Stomach (tissue), 4 donors: ENCODE measurements at regions not wholly inside any gene's neighbourhood (a gene's known extent, or its start where the extent isn't known, plus 50 kb on each side); places are given as distances from the start of the nearest gene placed in this dataset.

Experiments used
- EP300 ChIP-seq: sonication (generic); formaldehyde crosslinking; IDR thresholded peaks from one replicate; pipeline ENCODE4 v1.6.1; 2017; ENCODE audit warnings: antibody characterized with exemption
- POLR2A ChIP-seq, 4 donors: fragments of 450-650 bp; IDR thresholded peaks; one replicate each; pipeline ENCODE4 v1.6.1; 2016; ENCODE audit warnings: antibody characterized with exemption in 4 of 4, control low read depth in 2 of 4, mild to moderate bottlenecking in 1 of 4, moderate library complexity in 1 of 4
- POLR2AphosphoS5 ChIP-seq, 3 donors: sonication (generic); formaldehyde crosslinking; IDR thresholded peaks; one replicate each; pipeline ENCODE4 v1.6.1; 2016; ENCODE audit warnings: antibody characterized with exemption in 3 of 3
- TF ChIP-seq, protein P1 (sequence below), 7 experiments: fragments of 450-650 bp in 4 of 7; fragments of 200-600 bp in 3 of 7; sonication (generic) in 3 of 7; IDR thresholded peaks; one replicate each; pipeline ENCODE4 v1.5.1; 2016 to 2019; ENCODE audit warnings: antibody characterized with exemption in 7 of 7, control low read depth in 2 of 7, mild to moderate bottlenecking in 1 of 7

DNA sequence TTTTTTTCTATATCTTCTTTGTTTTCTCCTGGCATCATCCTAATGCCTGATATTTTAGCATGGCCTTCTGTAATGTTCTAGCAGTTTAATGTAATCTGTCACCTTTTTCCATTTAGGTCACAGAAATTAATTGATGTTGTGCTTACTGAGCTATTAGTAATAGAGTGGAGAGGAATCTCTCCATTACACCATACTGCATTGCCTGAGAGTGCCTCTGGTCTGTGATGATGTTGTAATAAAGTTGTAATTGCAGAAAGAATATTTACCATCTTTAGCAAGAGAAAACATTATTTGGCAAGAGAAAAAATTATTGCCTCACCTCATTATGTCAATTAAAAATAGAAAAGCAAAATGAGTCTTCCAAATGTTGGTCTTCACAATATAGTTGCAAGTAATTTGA, 213.2 kb downstream of the KCNJ3 start:
- TF ChIP-seq, protein P1, sequence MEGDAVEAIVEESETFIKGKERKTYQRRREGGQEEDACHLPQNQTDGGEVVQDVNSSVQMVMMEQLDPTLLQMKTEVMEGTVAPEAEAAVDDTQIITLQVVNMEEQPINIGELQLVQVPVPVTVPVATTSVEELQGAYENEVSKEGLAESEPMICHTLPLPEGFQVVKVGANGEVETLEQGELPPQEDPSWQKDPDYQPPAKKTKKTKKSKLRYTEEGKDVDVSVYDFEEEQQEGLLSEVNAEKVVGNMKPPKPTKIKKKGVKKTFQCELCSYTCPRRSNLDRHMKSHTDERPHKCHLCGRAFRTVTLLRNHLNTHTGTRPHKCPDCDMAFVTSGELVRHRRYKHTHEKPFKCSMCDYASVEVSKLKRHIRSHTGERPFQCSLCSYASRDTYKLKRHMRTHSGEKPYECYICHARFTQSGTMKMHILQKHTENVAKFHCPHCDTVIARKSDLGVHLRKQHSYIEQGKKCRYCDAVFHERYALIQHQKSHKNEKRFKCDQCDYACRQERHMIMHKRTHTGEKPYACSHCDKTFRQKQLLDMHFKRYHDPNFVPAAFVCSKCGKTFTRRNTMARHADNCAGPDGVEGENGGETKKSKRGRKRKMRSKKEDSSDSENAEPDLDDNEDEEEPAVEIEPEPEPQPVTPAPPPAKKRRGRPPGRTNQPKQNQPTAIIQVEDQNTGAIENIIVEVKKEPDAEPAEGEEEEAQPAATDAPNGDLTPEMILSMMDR (IDR thresholded peaks at IDR 0.05): no peak
- TF ChIP-seq POLR2A (IDR thresholded peaks at IDR 0.05): no peak
- TF ChIP-seq EP300: no peak
- no peak for TF ChIP-seq POLR2AphosphoS5 (IDR thresholded peaks at IDR 0.05)
